Ramos (cell line): ENCODE measurements at regions not wholly inside any gene's neighbourhood (a gene's known extent, or its start where the extent isn't known, plus 50 kb on each side); places are given as distances from the start of the nearest gene placed in this dataset.
"Not testable (repeated sequence)": the region's sequence is repeated elsewhere in the genome, so short reads cannot be mapped to it uniquely, and the experiment has no call there.

Source experiments
- in situ Hi-C: fragments of 300-500 bp; cut with MboI; formaldehyde crosslinking; loops from one replicate; pipeline ENCODE4 v1.14.3; 2022; ENCODE audit warnings: low sequenced_read_pairs; ENCODE audit not compliant: unreplicated experiment

- in situ Hi-C loops: no loop called here
Measured at GRCh38 chr14:86115972-86116371, 586.0 kb downstream of the FLRT2 start.

- in situ Hi-C loops: not testable (repeated sequence)
Measured at GRCh38 chr14:86110871-86111270, 580.9 kb downstream of the FLRT2 start.

GRCh38 chr14:86104691-86105265 is 574.8 kb downstream of the FLRT2 start:
- in situ Hi-C loops: no loop called here

DNA sequence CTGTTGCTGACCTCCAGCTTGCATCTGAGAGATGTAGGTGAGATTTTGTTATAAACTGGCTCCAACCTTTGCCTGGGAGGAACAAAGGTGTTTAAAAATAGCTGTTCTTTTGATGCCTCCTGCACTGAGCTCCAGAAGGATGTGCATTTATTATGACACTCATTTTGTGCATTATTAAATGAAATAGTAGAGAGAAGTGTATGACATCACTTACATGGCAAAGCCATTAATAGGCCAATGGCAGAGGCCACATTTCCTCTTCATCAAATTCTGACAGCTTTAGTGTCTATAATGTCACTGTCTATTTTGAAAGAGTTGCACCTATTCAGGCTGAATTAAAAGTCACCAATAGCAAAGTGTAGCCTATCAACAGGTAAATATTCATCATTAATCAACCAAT is 564.6 kb downstream of the FLRT2 start:
- in situ Hi-C loops: no loop called here

DNA sequence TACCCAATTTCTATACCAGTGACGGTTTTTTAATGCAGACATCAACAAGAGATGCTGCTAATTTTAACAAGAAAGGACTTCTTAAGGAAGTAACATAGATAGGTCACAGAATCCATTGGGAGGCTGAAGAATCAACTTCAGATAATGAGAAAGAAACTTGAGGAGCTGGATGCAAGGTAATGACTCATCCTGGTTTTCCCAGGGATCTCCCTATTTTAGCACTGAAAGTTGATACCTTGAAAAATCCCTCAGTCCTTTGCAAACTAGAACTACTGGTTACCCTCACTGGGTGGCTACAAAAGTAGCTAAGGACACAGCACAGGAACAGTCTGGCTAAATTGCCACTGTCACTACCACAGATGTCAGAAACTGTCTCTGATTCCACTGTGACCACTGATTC is 561.9 kb downstream of the FLRT2 start:
- in situ Hi-C loops: no loop called here

DNA sequence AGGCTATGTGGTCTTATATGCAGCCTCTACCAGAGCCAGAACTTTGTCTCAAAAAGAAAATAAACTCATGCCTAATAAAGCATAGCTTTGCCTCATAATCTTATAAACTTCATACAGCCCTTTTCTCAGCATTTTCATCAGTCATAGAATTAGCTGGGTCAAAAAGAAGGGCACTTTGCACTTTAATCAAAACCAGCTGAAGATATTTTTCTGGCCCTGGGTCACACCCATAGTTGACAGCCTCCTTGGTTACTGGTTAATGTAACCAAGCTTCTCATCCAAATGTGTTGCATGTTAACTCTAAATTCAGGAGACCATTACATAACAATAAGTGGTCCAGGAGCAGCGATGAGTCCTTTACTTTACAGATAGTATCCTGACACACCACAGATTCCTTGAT is 558.2 kb downstream of the FLRT2 start:
- in situ Hi-C loops: no loop called here

DNA sequence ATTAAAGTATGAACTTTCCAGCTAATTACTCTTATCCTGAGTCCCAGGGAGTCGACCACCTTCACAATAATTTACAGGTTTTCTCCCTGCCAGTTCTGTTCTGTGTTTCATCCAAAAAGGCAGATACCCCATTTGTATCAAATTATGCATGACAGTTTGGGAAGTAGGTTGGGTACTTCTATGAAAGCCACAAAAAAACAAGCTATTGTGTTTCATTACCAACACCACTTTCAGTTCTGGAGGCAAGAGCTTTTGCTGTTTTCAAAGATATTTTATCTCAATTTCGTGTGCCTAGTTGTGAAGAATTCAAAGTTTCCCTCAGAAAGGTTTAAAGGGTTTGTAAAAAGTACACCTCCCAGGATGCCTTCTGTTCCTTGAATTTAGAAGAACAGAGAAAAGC is 557.4 kb downstream of the FLRT2 start:
- in situ Hi-C loops: no loop called here

- in situ Hi-C loops: no loop called here
Measured at GRCh38 chr14:86086962-86087361, 557.0 kb downstream of the FLRT2 start.

DNA sequence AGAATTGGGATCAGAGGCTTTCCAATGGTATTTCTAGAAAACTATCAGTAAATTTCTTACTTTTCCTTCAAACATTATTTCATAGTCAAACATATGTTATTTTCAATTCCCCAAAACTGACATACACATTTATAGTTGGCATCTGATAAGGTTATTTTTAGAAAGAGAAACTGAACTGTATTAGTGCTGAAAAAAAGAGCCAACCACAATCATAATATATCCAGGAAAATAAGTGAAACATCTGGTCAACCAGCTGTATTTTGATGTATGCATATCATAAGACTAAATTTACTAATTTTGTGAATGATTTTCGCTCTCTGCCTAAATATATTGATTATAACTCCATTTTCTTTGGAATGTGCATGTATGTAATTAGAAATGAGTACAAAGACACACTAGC is 554.2 kb downstream of the FLRT2 start:
- in situ Hi-C loops: no loop called here

DNA sequence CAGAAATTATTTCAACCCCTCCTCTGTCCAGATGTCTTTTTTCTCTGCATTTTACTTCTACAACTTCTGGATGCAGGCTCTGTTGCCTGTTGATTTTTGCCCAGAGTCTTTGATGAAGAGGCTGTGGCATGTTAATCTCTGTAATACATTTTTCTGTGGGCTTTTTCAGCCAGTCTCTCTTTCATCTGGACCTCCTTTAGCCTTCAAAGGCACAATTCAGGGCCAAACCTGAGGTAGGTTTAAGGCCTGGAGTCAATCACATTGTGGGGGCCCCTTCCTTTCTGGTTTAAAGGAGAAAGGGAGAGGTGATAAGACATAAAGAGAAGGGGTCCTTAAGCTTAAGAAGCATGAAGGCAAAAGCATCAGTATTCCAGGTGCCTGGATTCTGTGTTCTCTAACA is 553.7 kb downstream of the FLRT2 start:
- in situ Hi-C loops: no loop called here

DNA sequence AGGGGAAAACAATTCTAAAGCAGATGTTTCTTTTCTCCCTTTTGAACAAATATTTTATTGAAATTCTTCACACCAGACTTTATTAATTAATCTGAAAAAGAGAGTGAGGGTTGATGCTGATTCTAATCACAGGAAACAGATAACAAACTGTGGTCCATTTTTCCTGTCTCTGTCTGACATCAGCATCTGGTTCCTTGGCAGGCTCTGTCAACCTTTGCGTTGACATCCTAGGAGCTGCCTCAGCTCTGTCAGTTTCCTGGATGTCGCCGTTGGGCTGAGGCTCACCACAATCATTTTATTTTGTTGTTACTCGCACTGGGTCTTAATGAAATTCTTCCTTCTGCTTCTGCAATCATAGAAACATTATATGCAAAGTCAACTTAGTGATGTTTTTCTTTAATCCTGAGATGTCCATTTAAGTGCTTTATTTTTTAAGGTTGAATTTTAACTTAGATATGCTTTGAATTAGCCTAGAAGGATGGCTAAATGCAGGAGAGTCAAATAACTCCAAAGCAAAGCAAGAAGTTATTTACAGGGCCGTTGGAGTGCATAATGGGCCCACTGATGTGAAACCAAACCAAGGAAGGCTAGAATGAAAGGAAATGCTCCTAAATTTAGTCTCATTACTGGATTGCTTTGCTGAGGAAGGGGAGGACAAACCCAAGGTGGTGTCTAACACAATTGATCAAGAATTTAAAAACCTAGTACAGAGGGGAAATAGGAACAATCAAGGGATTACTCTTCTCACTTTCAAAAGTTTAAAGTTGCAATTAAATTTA is 542.4 kb downstream of the FLRT2 start:
- in situ Hi-C loops: no loop called here

DNA sequence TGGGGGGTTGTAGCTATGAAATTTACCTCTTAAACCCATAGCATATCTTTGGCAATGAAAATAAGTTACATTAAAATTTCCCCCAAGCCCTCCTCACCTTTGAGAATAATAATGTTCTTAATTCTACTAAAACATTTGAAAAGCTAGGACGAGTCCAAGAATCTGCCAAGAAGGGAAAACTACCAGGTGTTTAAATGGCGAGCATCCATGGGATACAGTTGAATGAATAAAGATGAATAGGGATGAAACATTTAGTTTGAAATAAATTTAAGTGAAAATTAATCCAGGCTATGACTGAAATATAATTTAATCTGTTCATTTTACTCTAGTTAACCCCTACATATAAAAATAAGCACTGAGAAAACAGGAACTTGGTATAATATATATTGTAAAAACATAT is 536.7 kb downstream of the FLRT2 start:
- in situ Hi-C loops: no loop called here

GRCh38 chr14:86065407-86065806 is 535.5 kb downstream of the FLRT2 start:
- in situ Hi-C loops: no loop called here

- in situ Hi-C loops: not testable (repeated sequence)
Measured at GRCh38 chr14:86064595-86064994, 534.7 kb downstream of the FLRT2 start.

GRCh38 chr14:86057018-86057667 is 527.2 kb downstream of the FLRT2 start:
- in situ Hi-C loops: no loop called here

- in situ Hi-C loops: no loop called here
Measured at GRCh38 chr14:86055512-86056075, 525.6 kb downstream of the FLRT2 start.

GRCh38 chr14:86052868-86053267 is 522.9 kb downstream of the FLRT2 start:
- in situ Hi-C loops: no loop called here

- in situ Hi-C loops: no loop called here
Measured at GRCh38 chr14:86050757-86051156, 520.8 kb downstream of the FLRT2 start.

- in situ Hi-C loops: no loop called here
Measured at GRCh38 chr14:86050072-86050683, 520.2 kb downstream of the FLRT2 start.

GRCh38 chr14:86039176-86039575 is 509.2 kb downstream of the FLRT2 start:
- in situ Hi-C loops: no loop called here
